ENCODE measurements at regions not wholly inside any gene's neighbourhood (a gene's known extent, or its start where the extent isn't known, plus 50 kb on each side); places are given as distances from the start of the nearest gene placed in this dataset.
"Not testable (repeated sequence)": the region's sequence is repeated elsewhere in the genome, so short reads cannot be mapped to it uniquely, and the experiment has no call there.

DNA sequence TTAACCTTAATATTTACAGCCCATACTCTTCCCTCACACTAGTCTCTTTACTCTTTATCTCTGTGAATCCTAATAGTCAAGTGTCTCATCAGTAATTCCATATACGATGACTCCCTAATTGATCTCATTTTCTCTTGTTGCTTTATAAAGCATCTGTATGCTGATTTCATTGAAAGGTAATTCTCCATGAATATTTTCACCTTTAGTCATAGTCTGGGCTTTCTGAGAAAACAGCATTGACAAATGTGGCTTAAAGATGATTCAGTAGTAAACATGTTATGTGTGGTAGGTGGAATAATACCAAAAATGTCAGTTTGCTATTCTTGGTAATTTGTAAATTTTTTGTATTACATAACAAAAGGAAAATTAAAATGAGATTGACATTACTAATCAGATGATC, 1176.5 kb downstream of the NCAM2 start:
- no peak for DNase-seq (ENCODE audit: low spot score)

DNA sequence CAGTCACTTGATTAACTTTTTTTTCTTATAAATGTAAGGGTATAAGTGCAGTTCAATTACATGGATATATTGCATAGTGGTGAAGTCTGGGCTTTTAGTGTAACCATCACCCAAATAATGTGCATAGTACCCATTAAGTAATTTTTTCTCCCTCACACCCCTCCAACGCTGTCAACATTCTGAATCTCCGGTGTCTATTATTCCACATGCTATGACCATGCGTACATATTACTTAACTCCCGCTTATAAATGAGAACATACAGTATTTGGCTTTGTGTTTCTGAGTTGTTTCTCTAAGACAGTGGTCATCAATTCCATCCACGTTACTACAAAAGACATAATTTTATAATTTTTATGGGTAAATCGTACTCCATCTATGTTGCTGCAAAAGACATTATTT, 1191.1 kb downstream of the NCAM2 start:
- DNase-seq (ENCODE audit: low spot score), result no peak

DNA sequence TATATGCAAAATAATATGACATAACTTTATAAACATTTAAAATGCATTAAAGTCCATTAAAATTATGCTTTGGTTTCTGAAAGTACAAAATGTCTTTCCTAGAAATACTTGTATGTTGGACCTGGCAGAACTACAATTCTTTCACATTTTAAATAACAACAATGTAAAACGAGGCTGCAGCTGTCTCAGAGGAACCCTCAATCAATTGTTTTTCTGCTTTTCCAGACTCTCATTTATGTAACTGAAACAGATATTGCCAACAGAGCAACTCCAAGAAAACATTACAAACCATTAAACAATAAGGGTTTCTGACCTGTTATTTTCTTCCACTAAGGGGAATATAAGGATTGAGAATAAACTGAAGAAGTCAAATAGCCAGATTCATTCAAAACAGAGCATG, 1193.4 kb downstream of the NCAM2 start:
- no peak for DNase-seq (ENCODE audit: low spot score)

DNA sequence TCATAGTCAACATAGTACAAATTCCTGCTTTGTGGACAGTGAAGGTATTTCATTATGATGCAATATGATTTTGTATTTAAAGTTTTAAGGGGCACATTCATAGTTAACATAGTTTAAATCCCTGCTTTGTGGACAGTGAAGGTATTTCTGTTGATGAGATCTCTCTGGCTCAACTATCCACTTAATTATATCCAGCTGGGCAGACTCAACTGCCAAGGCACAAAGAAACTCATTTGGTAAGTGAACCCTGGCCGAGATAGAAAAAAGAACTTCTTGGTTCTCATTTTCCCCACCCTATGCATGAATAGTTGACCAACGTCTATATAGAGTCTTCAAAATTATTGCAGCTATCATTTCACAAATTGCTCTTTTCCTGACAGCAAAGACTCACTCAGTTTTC, 1194.6 kb downstream of the NCAM2 start:
- no peak for DNase-seq (ENCODE audit: low spot score)

DNA sequence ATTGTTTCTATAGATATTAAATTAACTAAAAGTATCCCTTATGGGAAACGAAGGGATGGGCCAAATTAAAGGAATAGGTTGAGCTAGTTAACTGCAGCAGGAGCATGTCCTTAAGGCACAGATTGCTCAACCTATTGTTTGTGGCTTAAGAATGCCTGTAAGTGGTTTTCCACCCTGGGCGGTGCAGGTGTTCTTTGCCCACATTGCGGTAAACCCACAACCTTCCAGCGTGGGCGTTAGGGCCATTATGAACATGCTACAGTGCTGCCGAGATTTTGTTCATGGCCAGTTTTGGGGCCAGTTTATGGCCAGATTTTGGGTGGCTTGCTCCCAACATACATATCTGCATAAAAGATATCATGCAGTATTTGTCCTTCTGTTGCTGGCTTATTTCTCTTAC, 1196.8 kb downstream of the NCAM2 start:
- not testable (repeated sequence) for DNase-seq (ENCODE audit: low spot score)

DNA sequence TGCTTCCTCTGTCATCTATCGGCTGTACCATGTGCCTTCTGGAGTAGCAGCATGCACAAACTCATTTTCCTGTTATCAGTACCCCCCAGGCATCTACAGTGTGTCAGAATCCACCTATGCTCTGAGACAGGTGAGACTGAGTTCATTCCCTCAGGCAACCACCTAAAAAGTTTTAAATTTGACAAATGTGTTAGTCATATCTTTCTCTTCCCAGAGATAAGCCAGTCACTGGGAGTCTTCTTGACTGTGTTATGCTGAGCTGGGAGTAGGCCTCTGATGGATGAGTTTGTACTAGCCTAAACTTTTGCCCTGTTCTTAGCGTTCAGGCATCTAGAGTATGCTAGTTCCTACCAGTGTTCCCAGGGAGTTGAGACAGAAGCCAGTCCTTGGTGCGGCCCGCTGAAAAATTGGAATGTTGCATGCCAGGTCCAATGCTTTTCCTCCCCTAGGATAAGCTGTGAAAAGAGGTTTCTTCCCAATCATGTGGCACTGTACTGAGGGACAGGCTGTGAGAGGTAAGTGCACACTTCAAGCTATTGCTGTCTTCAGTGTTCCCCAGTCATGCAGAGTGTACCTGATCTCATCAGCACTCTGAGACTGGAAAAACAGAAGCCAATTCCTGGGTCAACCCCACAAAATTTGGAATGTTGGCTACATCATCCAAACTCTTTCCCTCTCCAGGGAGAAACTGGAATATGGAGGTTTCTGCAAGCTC, 1202.3 kb downstream of the NCAM2 start:
- no peak for DNase-seq (ENCODE audit: low spot score)

DNA sequence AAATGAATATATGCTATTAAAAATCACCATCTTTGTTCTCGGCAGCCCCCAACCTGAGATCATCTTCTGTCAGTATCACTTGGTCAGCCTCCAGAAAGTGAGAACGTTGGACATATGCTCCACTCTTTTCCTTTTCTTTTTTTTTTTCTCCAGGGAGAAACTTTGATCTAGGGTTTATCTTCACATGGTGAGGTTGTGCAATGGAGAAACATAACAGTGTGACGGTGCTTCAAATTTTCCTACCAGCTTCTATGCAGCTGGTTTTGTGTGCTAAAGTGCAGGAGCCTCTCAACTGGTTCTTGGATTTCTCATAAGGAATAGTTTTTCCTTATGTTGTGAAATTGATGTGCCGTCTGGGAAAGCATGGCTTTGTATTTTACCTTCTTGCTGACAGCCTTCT, 1202.9 kb downstream of the NCAM2 start:
- no peak for DNase-seq (ENCODE audit: low spot score)

DNA sequence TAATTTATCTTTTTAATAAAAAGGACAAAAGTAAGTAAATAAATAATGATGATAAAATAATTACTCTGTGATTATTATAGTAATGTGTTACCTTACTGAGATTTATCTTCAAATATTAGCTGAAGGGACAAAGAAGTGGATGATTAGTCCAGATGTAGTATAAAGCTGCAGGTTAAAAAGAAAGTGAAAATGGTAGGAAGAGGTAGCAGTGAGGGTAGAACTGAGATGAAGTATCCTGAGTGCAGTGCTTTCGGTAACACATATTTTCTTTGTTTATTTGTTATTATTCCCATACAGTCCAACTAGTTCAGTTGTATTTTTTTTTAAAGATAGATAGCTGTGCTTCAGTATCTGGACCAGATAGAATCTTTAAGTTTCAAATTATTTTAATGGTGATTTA, 1203.5 kb downstream of the NCAM2 start:
- no peak for DNase-seq (ENCODE audit: low spot score)

DNA sequence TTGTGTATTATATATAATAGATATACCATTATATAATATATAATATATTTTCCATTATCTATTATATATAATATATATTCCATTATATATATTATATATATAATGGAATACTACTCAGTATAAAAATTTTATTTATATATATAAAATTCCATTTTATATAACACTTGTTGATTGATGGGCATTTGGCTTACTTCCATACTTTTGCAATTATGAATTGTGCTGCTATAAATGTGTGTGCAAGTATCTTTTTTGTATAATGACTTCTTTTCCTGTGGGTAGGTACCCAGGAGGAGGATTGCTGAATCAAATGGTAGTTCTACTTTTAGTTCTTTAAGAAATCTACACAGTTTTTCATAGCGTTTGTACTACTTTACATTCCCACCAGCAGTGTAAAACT, 1211.1 kb downstream of the NCAM2 start:
- DNase-seq (ENCODE audit: low spot score), result no peak

DNA sequence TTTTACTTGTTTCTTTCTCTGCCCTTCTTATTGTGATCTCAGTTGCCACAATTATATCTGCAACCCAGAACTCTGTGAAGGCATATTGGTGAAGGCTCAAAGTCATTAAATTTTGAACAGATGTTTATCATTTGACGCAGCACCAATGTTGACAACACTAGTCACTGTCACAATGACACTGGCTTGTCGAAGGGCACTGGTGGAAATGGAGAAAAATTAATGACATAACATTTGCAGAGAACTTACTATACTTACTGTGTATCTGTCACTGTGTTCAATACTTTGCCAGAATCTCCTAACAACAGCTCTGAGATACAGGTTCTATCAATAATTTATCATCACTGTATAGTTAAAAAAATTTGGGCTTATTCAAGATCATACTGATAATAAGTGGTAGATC, 1213.7 kb downstream of the NCAM2 start:
- no peak for DNase-seq (ENCODE audit: low spot score)

DNA sequence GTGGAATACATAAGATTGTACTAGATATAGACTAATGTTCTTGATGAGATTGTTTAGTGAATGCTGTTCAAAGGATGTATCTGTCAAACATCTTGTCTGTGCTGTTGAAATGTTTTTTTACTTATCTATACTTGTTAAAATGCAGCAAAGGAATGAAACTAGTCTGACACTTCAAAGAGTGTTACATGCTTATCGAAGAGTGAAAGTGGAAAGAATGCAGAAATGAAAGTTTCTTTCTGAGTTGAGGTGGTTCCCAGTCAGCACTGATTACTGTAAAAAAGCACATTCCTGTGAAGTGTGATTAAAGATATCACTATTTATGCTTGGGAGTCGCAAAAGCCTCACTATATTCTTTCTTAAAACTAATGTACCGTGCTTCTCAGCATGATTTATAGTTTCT, 1225.2 kb downstream of the NCAM2 start:
- DNase-seq (ENCODE audit: low spot score), result no peak

DNA sequence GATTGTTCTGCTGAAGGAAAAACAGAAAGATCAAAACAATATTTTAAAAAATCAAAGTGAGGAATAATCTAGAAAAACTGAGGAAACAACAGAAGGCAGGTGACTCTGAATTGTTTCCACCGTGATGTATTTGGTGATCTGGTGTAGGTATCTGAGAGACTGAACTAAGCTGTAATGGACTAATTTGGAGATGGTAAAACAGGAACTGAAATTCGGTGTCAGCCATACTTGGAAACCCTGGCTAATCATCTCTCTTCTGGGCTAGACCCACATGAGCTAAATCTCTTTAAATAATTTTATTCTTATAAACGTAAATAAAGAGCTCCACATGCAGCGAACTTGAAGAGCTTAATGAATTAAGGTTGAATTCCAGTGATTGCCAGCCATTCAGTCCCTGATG, 1226.1 kb downstream of the NCAM2 start:
- DNase-seq (ENCODE audit: low spot score), result no peak

DNA sequence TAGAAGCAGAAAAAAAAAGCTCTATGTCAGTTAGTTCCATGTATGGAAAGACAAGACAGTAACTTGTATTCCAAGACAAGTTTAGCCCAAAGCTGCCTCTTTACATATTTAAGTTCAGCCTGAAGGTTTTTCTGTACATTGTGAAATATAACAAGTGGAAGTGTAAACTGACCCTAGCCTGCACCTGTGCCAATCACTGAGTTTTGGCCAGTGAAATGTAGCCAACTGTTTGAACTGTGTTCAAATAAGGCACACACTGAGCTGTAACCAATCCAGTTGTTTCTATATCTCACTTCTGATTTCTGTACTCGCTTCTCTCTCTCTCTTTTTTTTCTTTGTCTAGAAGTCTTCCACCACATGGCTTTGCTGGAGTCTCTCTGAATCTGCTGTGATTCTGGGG, 1227.1 kb downstream of the NCAM2 start:
- no peak for DNase-seq (ENCODE audit: low spot score)

DNA sequence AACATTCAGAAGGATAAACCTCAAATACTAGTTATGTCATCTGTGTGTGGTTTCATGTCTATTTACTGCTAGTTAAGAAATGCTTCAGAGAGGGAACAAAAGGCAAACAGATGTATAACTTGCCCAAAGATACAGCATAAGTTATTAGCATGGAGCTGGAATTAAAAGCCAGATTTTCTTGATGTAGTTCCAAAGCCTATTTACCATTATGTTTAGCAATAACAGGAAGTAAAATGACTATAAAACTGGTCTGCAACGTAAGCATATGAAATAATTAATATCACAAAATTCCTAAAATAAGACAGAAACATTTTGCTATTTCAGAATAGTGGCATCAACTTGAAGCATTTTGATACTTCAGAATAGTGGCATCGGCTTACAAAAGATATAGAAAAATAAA, 1232.8 kb downstream of the NCAM2 start:
- DNase-seq (ENCODE audit: low spot score), result no peak

DNA sequence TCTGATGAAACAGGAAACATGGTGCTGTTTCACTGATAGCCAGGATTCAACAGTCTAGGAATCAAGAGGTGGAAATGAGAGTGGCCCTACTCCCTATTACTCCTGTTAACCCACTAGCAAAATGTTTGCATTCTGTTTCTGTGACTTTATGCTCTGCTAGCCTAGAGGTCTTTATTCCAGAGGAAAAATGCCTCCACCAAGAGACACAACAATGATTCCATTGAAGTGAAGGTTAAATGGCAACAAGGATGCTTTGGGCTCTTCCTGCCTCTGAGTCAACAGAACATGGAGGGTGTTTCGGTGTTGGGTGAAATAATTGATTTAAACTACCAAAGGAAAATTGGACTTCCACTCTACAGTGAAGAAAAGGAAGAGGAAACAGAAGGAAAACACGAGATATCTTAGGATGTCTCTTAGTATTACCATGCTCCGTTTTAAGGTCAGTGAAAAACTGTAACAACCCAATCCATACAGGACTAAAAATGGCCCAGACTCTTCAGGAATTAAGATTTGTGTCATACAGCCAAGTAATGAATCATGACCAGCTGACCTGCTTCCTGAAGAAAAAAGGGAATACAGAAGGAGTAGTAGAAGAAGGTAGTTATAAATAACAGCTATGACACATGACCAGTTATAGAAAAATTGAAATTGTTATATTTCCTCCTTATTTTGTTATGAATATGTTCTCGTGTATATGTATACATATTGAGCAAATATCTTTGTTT, 1237.8 kb downstream of the NCAM2 start:
- no peak for DNase-seq (ENCODE audit: low spot score)

DNA sequence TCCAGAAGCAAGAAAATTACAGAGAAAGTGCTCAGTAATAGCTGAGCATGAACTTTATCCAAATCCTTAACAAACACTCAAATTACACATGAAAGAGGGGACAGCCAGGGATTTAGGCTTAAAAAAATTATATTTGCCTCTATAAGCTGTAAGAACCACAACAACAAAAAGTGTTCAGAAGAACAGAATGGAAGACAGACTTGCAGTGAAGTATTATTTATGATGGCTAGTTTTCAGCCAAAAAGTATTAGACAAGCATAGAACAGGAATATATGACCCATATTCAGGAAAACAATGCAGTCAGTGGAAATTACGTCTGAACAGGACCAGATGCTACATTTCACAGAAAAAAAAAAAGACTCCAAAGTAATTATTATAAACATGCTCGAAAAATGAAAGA, 1246.3 kb downstream of the NCAM2 start:
- no peak for DNase-seq (ENCODE audit: low spot score)

DNA sequence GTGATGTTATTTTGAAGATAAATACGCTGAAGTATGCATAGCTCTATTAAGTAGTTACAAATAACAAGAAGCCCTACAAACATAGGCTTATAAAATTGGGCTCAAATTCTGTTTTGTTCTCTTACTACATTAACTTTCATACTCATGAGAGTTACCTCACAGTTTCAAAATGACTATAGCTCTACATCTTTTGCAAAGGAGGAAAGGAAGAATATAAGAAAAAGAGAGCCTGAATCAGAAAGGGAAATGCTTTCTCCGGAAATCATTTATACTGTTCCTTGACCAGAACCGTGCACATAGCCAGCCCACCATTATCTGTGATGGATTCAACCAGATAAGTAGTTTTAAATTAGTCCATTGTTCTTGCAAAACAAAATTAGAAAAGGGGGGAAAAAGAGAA, 1252.1 kb downstream of the NCAM2 start:
- DNase-seq (ENCODE audit: low spot score), result no peak

DNA sequence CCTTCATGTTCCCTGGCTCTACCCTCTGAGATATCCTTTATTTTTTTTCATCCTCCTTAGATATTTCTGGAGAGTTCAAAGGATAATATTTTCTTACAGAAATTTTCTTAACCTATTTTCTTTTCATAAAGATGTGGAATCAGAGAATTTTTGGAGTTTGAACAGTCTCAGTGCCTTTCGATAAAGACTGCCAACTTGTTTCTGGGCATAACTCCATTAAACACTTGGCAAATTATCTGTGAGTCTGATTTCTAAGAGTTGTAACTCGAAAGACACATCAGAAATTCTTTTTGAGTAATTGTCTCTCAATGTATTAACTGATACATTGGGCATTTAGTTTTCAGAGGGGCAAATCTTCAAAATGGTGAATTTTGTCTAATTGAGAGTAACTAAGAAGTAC, 1255.6 kb downstream of the NCAM2 start:
- DNase-seq (ENCODE audit: low spot score), result no peak

DNA sequence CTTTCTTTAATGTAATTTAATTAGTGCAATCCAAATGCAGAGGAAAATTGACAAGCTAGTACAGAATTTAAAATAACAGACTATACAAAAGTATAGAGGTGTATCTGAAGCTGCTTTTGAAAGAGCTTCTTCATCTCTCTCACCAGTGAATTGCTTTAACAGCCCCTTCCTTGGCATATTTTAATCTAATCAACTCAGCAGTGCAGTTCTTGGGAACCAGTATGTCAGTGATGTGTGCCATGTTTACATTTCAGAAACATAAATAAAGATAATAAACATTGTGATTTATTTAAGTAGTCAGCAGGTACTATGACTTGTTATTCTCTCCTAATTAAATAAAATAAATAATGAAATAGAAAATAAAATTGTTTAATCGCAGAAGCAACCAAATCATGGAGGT, 1260.6 kb downstream of the NCAM2 start:
- DNase-seq (ENCODE audit: low spot score), result no peak

DNA sequence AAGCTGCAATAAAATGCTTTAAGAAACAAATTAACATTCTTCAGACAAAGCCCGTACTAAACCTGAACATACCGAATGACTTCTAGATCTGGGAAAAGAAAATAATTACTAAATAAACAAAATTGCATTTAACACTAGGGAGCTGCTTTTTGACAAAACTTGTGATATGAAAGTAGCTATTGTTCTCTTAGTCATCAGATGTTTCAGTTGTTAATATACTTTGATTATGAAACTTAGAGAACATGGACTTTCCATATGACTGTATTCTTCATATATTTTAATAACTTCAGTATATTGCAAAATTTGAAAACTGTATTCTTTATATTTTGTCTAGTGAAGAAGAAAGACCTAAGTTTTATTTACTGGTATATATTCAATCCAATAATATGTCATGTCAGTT, 1262.1 kb downstream of the NCAM2 start:
- DNase-seq (ENCODE audit: low spot score), result no peak

DNA sequence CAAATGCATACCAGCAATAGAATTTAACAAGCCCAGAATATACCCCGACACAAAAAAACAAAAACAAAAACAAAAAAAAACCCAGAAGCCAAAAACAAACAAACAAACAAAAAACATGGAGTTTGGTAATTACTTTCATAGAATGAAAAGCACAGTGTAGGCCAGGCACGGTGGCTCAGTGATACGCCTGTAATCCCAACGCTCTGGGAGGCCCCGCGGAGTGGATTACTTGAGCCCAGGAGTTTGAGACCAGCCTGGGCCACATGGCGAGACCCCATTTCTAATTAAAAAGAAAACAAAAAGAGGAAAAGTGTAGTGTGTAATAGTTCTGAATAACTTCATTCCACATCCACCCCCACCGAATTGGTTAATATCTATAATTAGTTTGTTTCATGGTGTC, 1265.7 kb downstream of the NCAM2 start:
- DNase-seq (ENCODE audit: low spot score), result no peak

DNA sequence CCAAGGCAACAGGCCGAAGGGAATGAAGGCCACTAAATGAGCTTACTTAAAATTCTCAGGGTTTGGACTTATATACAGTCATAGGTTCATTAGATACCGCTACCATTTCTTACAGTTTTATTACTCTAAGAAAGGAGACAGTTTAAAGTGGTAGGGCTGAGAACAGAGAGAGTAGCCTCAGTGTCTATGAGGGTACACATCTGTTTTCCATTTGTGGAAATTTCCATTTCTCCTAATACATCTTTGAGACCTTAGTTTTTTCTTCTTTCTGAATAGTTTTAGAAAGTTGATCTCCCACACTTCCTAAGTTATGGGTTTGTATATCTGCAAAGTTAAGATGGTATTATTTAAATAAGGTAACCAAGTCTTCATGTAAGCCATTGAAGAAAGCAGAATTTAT, 1279.1 kb downstream of the NCAM2 start:
- no peak for DNase-seq (ENCODE audit: low spot score)

DNA sequence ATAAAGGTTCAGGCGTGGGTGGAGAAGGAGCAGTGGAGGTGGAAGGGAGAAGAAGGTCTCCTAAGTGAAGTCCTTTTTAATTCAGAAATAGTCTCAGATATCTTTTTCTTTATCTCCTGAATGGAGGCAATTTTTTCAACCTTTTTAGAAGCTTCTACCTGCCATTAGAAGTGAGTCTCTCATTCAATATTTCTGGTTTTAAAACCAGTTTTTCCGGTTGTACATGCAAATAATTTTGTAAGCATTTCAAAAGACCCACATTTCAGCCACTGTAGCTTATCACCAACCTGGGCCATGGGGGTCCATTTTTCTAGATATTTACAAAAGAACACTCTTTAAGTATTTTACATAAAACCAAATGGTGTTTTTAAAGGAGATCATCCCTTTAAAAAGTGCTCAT, 1280.2 kb downstream of the NCAM2 start:
- no peak for DNase-seq (ENCODE audit: low spot score)

DNA sequence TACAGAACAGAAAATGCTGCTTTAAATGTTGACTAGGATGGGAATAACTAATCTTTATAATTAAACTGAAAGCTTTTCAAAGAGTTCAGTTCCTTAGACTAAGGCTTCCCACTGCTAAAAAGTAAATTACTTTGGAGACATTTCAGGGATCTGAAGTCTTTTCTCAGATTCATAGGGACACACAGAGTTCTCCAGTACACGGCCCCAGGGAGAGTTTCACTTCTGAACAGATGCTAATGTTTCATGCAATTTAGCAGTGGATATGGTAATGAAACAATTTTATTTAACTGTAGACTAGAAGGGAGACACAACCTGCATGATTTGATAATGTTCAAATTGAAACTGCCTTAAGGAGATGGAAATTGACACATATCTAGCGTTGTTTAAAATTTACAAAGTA, 1282.6 kb downstream of the NCAM2 start:
- no peak for DNase-seq (ENCODE audit: low spot score)

All from LoVo (cell line).